ENCODE measurements at regions not wholly inside any gene's neighbourhood (a gene's known extent, or its start where the extent isn't known, plus 50 kb on each side); places are given as distances from the start of the nearest gene placed in this dataset.

- DNase-seq (ENCODE audit: low read depth): no peak
These were observed 187.9 kb downstream of the OPA1 start for GRCh38 chr3:193780810-193781478.

GRCh38 chr3:193782276-193782647, 189.3 kb downstream of the OPA1 start:
- DNase-seq (ENCODE audit: low read depth): no peak

GRCh38 chr3:193782747-193783146, 189.7 kb downstream of the OPA1 start:
- no peak for DNase-seq (ENCODE audit: low read depth)

GRCh38 chr3:193783166-193783896, 190.3 kb downstream of the OPA1 start:
- no peak for DNase-seq (ENCODE audit: low read depth)

- no peak for DNase-seq (ENCODE audit: low read depth)
These were observed 191.8 kb downstream of the OPA1 start for GRCh38 chr3:193784822-193785221.

GRCh38 chr3:193787496-193787870, 194.5 kb downstream of the OPA1 start:
- DNase-seq (ENCODE audit: low read depth): no peak

GRCh38 chr3:193788189-193788991, 195.4 kb downstream of the OPA1 start:
- no peak for DNase-seq (ENCODE audit: low read depth)

- DNase-seq (ENCODE audit: low read depth): no peak
These were observed 196.4 kb downstream of the OPA1 start for GRCh38 chr3:193789455-193789854.

GRCh38 chr3:193790086-193790990, 197.3 kb downstream of the OPA1 start:
- DNase-seq (ENCODE audit: low read depth): no peak

GRCh38 chr3:193791041-193792032, 198.3 kb downstream of the OPA1 start:
- no peak for DNase-seq (ENCODE audit: low read depth)

- no peak for DNase-seq (ENCODE audit: low read depth)
These were observed 200.1 kb downstream of the OPA1 start for GRCh38 chr3:193793123-193793522.

- no peak for DNase-seq (ENCODE audit: low read depth)
These were observed 201.2 kb downstream of the OPA1 start for GRCh38 chr3:193794002-193794881.

- no peak for DNase-seq (ENCODE audit: low read depth)
These were observed 202.2 kb downstream of the OPA1 start for GRCh38 chr3:193795062-193795690.

- DNase-seq (ENCODE audit: low read depth): no peak
These were observed 203.1 kb downstream of the OPA1 start for GRCh38 chr3:193796089-193796488.

GRCh38 chr3:193797566-193797965, 204.6 kb downstream of the OPA1 start:
- no peak for DNase-seq (ENCODE audit: low read depth)

- DNase-seq (ENCODE audit: low read depth): no peak
These were observed 205.0 kb downstream of the OPA1 start for GRCh38 chr3:193798051-193798450.

- DNase-seq (ENCODE audit: low read depth): no peak
These were observed 207.4 kb downstream of the OPA1 start for GRCh38 chr3:193800138-193801043.

- no peak for DNase-seq (ENCODE audit: low read depth)
These were observed 208.1 kb downstream of the OPA1 start for GRCh38 chr3:193801097-193801496.

All from stimulated activated CD8-positive, alpha-beta memory T cell treated with anti-CD3 and anti-CD28 coated beads, Interleukin-15, amount 100 ng/mL, for 24 hours (primary cell).